Muscle of leg (tissue), 3 donors: ENCODE measurements at regions not wholly inside any gene's neighbourhood (a gene's known extent, or its start where the extent isn't known, plus 50 kb on each side); places are given as distances from the start of the nearest gene placed in this dataset.

Experiments
- DNase-seq: peaks from one replicate; pipeline ENCODE4 v3.0.0; 2013
- H3K27ac ChIP-seq: one replicate; pipeline ENCODE4 v1.5.1; 2013; ENCODE audit warnings: mild to moderate bottlenecking, low read length, control low read depth
- H3K27me3 ChIP-seq: one replicate; pipeline ENCODE4 v1.6.1; 2013; ENCODE audit warnings: low read length; ENCODE audit not compliant: control insufficient read depth, insufficient read depth
- H3K36me3 ChIP-seq: one replicate; pipeline ENCODE4 v1.6.1; 2013; ENCODE audit warnings: low read length; ENCODE audit not compliant: control insufficient read depth, insufficient read depth
- H3K4me1 ChIP-seq: one replicate; pipeline ENCODE4 v1.6.1; 2013; ENCODE audit warnings: low read length; ENCODE audit not compliant: control insufficient read depth, insufficient read depth
- H3K4me3 ChIP-seq: one replicate; pipeline ENCODE4 v1.5.1; 2013; ENCODE audit warnings: low read length, control low read depth
- H3K9me3 ChIP-seq: replicated peaks from 2 replicates; pipeline ENCODE4 v1.6.1; 2013; ENCODE audit warnings: low read depth, low read length; ENCODE audit not compliant: control insufficient read depth
- WGBS: methylation state at CpG from one replicate; pipeline ENCODE4 v1.1.5; 2013; ENCODE audit warnings: missing lambda C conversion rate; ENCODE audit not compliant: insufficient coverage; 5-methylcytosine and 5-hydroxymethylcytosine counted together

- 12% methylated on average over 6 of the region's 9 CpGs for WGBS
- peak; percentile 68 for DNase-seq
- Histone ChIP-seq H3K4me3 (no peak overlapping the region), H3K4me1 (peaks cover 32% of the 10 kb centered on the region), H3K36me3 (no peaks in the 10 kb centered on the region), H3K27me3 (peaks cover 2% of the 10 kb centered on the region), H3K27ac (peak overlapping the region; percentile 37), H3K9me3 (no peaks in the 10 kb centered on the region)
Observed at GRCh38 chr7:26593393-26593792, 271.0 kb downstream of the SKAP2 start.

DNA sequence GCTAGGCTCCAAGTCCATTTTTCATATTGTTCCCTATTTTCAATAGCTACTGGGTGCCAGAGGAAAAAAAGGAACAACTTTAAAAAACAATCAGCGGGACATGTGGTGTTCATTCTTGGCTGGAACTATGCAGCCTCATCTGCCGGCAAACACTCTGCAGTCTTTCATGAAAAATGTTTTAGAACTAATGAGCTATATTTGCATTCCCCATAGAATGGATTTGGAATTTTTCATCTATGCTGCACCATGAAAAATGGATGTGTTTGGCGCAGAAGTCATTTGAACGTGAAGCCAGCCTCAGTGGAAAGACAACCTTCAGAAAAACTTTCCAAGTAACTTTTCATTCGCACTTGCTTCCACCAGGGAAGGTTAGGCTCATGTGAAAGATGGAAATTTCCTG is 270.5 kb downstream of the SKAP2 start:
- Histone ChIP-seq H3K27me3 (peaks cover 2% of the 10 kb centered on the region), H3K9me3 (no peaks in the 10 kb centered on the region), H3K36me3 (no peaks in the 10 kb centered on the region), H3K4me3 (no peak overlapping the region), H3K27ac (no peak overlapping the region), H3K4me1 (peaks cover 28% of the 10 kb centered on the region)
- WGBS, result no CpG with 5 or more reads among the region's 5 CpGs
- peak; percentile 92 for DNase-seq

- Histone ChIP-seq H3K36me3 (no peaks in the 10 kb centered on the region), H3K27ac (no peak overlapping the region), H3K9me3 (no peaks in the 10 kb centered on the region), H3K4me1 (peaks cover 28% of the 10 kb centered on the region), H3K27me3 (peaks cover 2% of the 10 kb centered on the region), H3K4me3 (no peak overlapping the region)
- whole genome bisulfite sequencing, result no CpG with 5 or more reads among the region's 6 CpGs
- DNase-seq, result no peak
Observed at GRCh38 chr7:26594553-26594952, 269.8 kb downstream of the SKAP2 start.

- no peak overlapping the region for H3K4me3 ChIP-seq
- H3K9me3 ChIP-seq, result no peaks in the 10 kb centered on the region
- H3K27me3 ChIP-seq, result no peaks in the 10 kb centered on the region
- H3K27ac ChIP-seq, result no peak overlapping the region
- no CpG with 5 or more reads among the region's 2 CpGs for WGBS
- H3K36me3 ChIP-seq, result no peaks in the 10 kb centered on the region
- DNase-seq, result no peak
- peaks cover 11% of the 10 kb centered on the region for H3K4me1 ChIP-seq
Observed at GRCh38 chr7:26598867-26599266, 265.5 kb downstream of the SKAP2 start.

DNA sequence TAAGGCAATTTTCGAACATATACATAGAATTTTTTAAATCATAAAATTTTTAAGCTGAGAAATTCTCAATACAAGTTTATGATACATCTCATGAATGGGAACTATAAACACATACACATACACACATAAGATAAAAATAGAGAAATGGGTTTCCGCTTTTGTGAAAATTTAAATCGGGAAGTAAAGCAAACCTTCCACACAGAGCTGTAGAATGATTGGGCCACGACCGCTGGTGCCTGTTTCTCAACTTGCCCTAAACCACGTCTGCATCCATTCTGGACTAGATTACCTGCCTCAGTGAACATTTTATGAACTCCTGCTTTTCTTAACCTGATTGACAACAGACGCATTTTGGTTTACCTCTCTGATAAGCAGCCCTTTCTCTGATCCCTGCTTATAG is 264.4 kb downstream of the SKAP2 start:
- Histone ChIP-seq H3K27me3 (no peaks in the 10 kb centered on the region), H3K36me3 (no peaks in the 10 kb centered on the region), H3K9me3 (no peaks in the 10 kb centered on the region), H3K4me1 (peaks cover 2% of the 10 kb centered on the region), H3K27ac (no peak overlapping the region), H3K4me3 (no peak overlapping the region)
- no peak for DNase-seq
- WGBS, result 61% methylated on average over 3 of the region's 7 CpGs

- Histone ChIP-seq H3K9me3 (no peaks in the 10 kb centered on the region), H3K27me3 (no peaks in the 10 kb centered on the region), H3K36me3 (no peaks in the 10 kb centered on the region), H3K27ac (no peak overlapping the region), H3K4me3 (no peak overlapping the region), H3K4me1 (no peaks in the 10 kb centered on the region)
- no CpG with 5 or more reads among the region's 3 CpGs for WGBS
- DNase-seq, result no peak
Observed at GRCh38 chr7:26600411-26600810, 264.0 kb downstream of the SKAP2 start.

GRCh38 chr7:26603631-26604030 is 260.8 kb downstream of the SKAP2 start:
- Histone ChIP-seq H3K4me1 (no peaks in the 10 kb centered on the region), H3K9me3 (no peaks in the 10 kb centered on the region), H3K4me3 (no peak overlapping the region), H3K27me3 (no peaks in the 10 kb centered on the region), H3K27ac (no peak overlapping the region), H3K36me3 (no peaks in the 10 kb centered on the region)
- peak; percentile 42 for DNase-seq

DNA sequence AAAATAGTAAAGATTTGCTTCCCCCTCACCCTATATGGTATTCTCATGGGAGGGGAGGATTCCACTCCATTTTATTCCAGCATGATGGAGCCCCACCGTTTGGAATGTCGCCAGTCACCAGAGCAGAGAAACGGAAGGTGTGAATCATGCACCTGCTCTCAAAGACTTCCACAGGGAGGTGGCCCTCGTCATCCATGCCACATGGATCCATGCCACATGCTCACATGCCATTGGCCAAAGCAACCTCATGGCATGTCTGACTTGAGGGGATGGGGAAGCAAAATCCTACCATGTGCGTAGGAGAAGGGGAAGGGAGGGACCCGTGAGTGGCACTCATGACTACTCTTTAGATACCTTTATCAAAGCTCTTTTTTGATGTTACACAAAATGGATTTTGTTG is 256.0 kb downstream of the SKAP2 start:
- Histone ChIP-seq H3K27me3 (no peaks in the 10 kb centered on the region), H3K9me3 (no peaks in the 10 kb centered on the region), H3K36me3 (no peaks in the 10 kb centered on the region), H3K4me3 (no peak overlapping the region), H3K27ac (no peak overlapping the region), H3K4me1 (no peaks in the 10 kb centered on the region)
- no peak for DNase-seq
- 75% methylated on average over 4 of the region's 6 CpGs for WGBS

- no peak overlapping the region for H3K27ac ChIP-seq
- no peaks in the 10 kb centered on the region for H3K4me1 ChIP-seq
- H3K36me3 ChIP-seq, result no peaks in the 10 kb centered on the region
- 100% methylated on average over 1 of the region's 2 CpGs for WGBS
- H3K4me3 ChIP-seq, result no peak overlapping the region
- H3K9me3 ChIP-seq, result no peaks in the 10 kb centered on the region
- H3K27me3 ChIP-seq, result no peaks in the 10 kb centered on the region
- no peak for DNase-seq
Observed at GRCh38 chr7:26609082-26609481, 255.3 kb downstream of the SKAP2 start.

GRCh38 chr7:26609532-26609931 is 254.9 kb downstream of the SKAP2 start:
- Histone ChIP-seq H3K27ac (no peak overlapping the region), H3K27me3 (no peaks in the 10 kb centered on the region), H3K9me3 (no peaks in the 10 kb centered on the region), H3K36me3 (no peaks in the 10 kb centered on the region), H3K4me1 (no peaks in the 10 kb centered on the region), H3K4me3 (no peak overlapping the region)
- WGBS, result 70% methylated on average over 4 of the region's 6 CpGs
- DNase-seq, result no peak

DNA sequence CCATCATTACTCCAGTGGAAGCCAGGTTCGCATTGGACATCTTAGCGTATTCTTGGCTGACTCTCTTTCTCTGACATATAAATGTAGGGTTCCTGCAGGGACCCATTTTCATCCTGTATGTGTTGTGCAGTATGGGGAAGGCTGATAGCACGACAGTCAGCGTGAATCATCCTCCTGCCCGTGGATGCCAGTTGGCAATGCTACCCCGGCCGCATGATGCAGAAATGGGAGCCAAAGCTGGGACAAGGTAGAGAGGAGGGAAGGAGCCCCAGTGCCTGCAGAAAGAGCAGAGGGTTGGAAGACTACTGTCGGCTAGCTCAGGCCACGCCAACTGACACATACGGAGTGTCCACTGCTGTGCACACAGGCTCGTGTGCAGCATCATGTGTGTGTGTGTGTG is 251.6 kb downstream of the SKAP2 start:
- no peaks in the 10 kb centered on the region for H3K27me3 ChIP-seq
- no peaks in the 10 kb centered on the region for H3K9me3 ChIP-seq
- no peak overlapping the region for H3K4me3 ChIP-seq
- H3K36me3 ChIP-seq, result no peaks in the 10 kb centered on the region
- no peaks in the 10 kb centered on the region for H3K4me1 ChIP-seq
- 89% methylated on average over 9 of the region's 11 CpGs for WGBS
- no peak for DNase-seq
- no peak overlapping the region for H3K27ac ChIP-seq
